Neural cell (in vitro differentiated cells): ENCODE measurements at regions not wholly inside any gene's neighbourhood (a gene's known extent, or its start where the extent isn't known, plus 50 kb on each side); places are given as distances from the start of the nearest gene placed in this dataset.

Experiments used
- CTCF ChIP-seq: fragments of 450-650 bp; IDR thresholded peaks from 2 replicates; pipeline ENCODE4 v1.5.1; 2014; ENCODE audit warnings: antibody characterized with exemption, mild to moderate bottlenecking, moderate library complexity; ENCODE audit not compliant: poor library complexity, severe bottlenecking
- POLR2AphosphoS5 ChIP-seq: IDR thresholded peaks from 2 replicates; pipeline ENCODE4 v1.6.1; 2012
- RAD21 ChIP-seq: fragments of 450-650 bp; conservative IDR thresholded peaks from 2 replicates; pipeline ENCODE4 v1.6.1; 2014; ENCODE audit warnings: antibody characterized with exemption, mild to moderate bottlenecking, moderate library complexity
- REST ChIP-seq: IDR thresholded peaks from 2 replicates; pipeline ENCODE4 v1.6.1; 2012; ENCODE audit warnings: borderline replicate concordance
- SMC3 ChIP-seq: fragments of 450-650 bp; conservative IDR thresholded peaks from 2 replicates; pipeline ENCODE4 v1.6.1; 2014; ENCODE audit warnings: antibody characterized with exemption, mild to moderate bottlenecking, moderate library complexity; ENCODE audit not compliant: poor library complexity

DNA sequence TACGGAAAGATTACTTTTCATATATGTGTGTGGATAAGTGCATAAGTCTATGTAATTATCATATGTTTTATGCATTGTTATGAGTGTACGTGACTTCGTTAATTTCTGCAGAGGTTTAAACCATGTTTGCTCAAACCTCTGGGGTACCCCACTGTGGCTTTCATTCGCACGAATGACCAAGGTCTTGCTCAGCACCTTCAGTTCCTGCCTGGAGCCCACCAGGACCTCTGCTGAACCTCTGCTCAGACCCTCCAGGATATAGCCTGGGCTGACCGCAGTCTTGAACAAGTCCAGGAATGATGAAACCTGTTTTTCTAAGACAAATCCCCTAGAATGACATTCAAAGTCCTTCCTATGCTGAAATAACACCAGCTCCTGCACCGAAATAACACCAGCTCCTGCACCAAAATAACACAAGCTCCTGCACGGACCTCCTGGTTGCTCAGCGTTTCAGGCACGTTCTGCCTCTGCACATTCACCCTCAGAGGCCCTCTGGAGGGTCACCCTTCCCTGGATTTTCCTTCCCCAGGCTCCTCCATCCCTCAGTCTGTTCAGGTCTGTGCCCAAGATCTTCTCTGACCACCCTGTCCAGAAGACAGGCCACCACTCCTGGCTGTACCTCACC lies 99.7 kb upstream of the BOD1 start:
- TF ChIP-seq REST (no peak), CTCF (no peak), SMC3 (no peak), RAD21 (no peak), POLR2AphosphoS5 (no peak)
